ENCODE measurements at regions not wholly inside any gene's neighbourhood (a gene's known extent, or its start where the extent isn't known, plus 50 kb on each side); places are given as distances from the start of the nearest gene placed in this dataset.

DNA sequence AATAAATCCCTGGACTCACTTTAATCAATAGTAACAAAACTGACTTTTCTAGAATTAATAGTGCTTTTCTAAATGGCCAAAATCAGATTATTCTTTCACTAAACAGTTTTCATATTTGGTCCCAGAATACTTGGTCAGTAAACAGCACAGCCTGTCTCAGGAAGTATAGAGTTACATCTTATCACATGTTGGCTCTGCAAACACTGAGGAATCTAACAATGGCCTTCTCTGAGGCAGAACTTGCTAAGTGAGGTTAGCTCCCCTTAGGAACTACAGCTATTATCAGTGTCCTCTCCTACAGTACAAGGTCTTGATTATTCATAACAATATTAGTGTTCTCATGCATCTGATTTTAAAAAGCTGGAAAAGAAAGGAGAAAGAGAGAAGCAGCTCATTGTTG lies 1622.8 kb downstream of the HACE1 start:
- TF ChIP-seq CTCF (IDR thresholded peaks at IDR 0.05; ENCODE audit: insufficient read depth, low read length, poor library complexity, severe bottlenecking) (no peak), EZH2phosphoT487 (conservative IDR thresholded peaks at IDR 0.05; ENCODE audit: low read length) (no peak)
